Peyer's patch (tissue), 4 donors: ENCODE measurements at regions not wholly inside any gene's neighbourhood (a gene's known extent, or its start where the extent isn't known, plus 50 kb on each side); places are given as distances from the start of the nearest gene placed in this dataset.

Experiments
- DNase-seq, 3 donors: peaks; one replicate each; pipeline ENCODE4 v3.0.0-alpha.2; 2017 to 2019
- H3K27ac ChIP-seq, 4 donors: fragments of 200-600 bp; sonication (generic); one replicate each; pipeline ENCODE4 v1.5.1; 2016 to 2019
- H3K27me3 ChIP-seq, 2 donors: fragments of 200-600 bp; sonication (generic); one replicate each; pipeline ENCODE4 v1.5.1; 2019
- H3K36me3 ChIP-seq, 3 donors: fragments of 200-600 bp; sonication (generic); one replicate each; pipeline ENCODE4 v1.5.1; 2016 to 2019
- H3K4me1 ChIP-seq, 4 donors: fragments of 200-600 bp; sonication (generic); one replicate each; pipeline ENCODE4 v1.5.1; 2016 to 2019
- H3K4me3 ChIP-seq, 4 donors: fragments of 200-600 bp; sonication (generic); 1 replicate in 3 of 4; 2 replicates in 1 of 4; pipeline ENCODE4 v1.5.1; 2016 to 2019; ENCODE audit warnings: mild to moderate bottlenecking in 1 of 4
- H3K9me3 ChIP-seq, 4 donors: fragments of 200-600 bp; sonication (generic); one replicate each; pipeline ENCODE4 v1.5.1; 2016 to 2019; ENCODE audit warnings: mild to moderate bottlenecking in 1 of 4
- POLR2A ChIP-seq, 2 donors: fragments of 450-650 bp; IDR thresholded peaks; one replicate each; pipeline ENCODE4 v1.5.1; 2017; ENCODE audit warnings: antibody characterized with exemption in 2 of 2, mild to moderate bottlenecking in 2 of 2, moderate library complexity in 2 of 2
- TF ChIP-seq, protein P1 (sequence below), 6 experiments: fragments of 450-650 bp in 4 of 6; fragments of 200-600 bp in 2 of 6; sonication (generic) in 1 of 6; IDR thresholded peaks; one replicate each; pipeline ENCODE4 v1.5.1; 2017 to 2019; ENCODE audit warnings: antibody characterized with exemption in 6 of 6, mild to moderate bottlenecking in 3 of 6, moderate library complexity in 1 of 6

DNA sequence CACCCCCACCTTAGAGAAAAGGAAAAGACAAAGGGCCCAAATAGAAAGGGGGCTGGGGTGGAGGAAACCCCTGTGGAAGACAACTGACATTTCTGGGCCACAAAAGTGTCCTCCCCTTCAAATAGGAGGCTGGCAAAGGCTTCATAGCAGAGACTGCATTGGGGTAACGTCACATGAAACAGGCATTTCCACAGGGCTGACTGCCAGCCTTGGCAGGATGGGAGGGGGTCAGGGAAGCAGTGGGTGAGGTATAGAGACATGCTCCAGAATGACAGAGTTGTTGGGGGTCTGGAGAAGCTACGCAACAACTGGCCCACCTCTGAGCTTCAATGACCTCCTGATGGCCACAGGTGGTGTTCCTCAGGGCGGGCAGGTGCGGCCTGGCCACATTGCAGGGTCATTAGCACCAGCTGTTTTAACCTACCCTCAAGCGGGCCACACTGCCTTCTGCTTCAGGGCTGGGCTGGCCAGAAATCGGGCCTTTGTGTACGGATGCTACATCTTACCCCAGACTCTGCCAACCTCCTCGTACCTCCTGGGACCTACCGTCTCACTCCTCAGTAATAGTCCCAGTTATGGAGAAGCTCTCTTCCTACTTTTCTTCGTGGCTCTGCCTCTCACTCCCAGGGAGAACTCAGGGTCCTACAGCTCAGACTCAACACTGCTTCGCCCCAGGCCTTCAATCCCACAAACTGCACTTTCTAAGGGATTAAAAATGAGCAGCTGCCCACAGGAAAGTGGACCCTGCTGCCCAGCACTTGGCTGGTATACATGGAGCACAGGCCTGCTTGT is 160.0 kb upstream of the NCAM1 start:
- H3K27ac ChIP-seq = no peak overlapping the region

DNA sequence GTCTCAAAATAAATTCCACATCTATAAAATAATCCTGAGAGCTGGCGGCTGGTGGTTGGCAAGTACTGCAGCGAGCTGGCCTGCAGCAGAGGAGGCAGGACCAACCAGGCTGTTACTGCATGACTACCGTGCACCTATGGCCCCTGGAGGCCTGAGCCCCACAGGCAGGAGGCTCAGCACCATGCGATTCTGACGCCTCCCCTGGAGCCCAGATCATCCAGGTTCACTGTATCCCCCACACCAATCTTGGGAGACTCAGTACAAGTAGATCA is 159.5 kb upstream of the NCAM1 start:
- H3K27ac ChIP-seq = no peak overlapping the region
- no peak overlapping the region for H3K4me3 ChIP-seq
- TF ChIP-seq, protein P1, sequence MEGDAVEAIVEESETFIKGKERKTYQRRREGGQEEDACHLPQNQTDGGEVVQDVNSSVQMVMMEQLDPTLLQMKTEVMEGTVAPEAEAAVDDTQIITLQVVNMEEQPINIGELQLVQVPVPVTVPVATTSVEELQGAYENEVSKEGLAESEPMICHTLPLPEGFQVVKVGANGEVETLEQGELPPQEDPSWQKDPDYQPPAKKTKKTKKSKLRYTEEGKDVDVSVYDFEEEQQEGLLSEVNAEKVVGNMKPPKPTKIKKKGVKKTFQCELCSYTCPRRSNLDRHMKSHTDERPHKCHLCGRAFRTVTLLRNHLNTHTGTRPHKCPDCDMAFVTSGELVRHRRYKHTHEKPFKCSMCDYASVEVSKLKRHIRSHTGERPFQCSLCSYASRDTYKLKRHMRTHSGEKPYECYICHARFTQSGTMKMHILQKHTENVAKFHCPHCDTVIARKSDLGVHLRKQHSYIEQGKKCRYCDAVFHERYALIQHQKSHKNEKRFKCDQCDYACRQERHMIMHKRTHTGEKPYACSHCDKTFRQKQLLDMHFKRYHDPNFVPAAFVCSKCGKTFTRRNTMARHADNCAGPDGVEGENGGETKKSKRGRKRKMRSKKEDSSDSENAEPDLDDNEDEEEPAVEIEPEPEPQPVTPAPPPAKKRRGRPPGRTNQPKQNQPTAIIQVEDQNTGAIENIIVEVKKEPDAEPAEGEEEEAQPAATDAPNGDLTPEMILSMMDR (IDR thresholded peaks at IDR 0.05) = no peak
- TF ChIP-seq POLR2A (IDR thresholded peaks at IDR 0.05) = no peak
- no peaks in the 10 kb centered on the region for H3K27me3 ChIP-seq
- no peak for DNase-seq
- no peaks in the 10 kb centered on the region for H3K9me3 ChIP-seq
- H3K4me1 ChIP-seq = no peaks in the 10 kb centered on the region
- H3K36me3 ChIP-seq = no peaks in the 10 kb centered on the region

More for the DNA sequence above, 160.0 kb upstream of the NCAM1 start:
- no peak for DNase-seq
- TF ChIP-seq, protein P1 (IDR thresholded peaks at IDR 0.05) = no peak
- TF ChIP-seq POLR2A (IDR thresholded peaks at IDR 0.05) = no peak
- no peaks in the 10 kb centered on the region for H3K4me1 ChIP-seq
- H3K4me3 ChIP-seq = no peak overlapping the region
- no peaks in the 10 kb centered on the region for H3K9me3 ChIP-seq
- H3K27me3 ChIP-seq = no peaks in the 10 kb centered on the region
- H3K36me3 ChIP-seq = no peaks in the 10 kb centered on the region

DNA sequence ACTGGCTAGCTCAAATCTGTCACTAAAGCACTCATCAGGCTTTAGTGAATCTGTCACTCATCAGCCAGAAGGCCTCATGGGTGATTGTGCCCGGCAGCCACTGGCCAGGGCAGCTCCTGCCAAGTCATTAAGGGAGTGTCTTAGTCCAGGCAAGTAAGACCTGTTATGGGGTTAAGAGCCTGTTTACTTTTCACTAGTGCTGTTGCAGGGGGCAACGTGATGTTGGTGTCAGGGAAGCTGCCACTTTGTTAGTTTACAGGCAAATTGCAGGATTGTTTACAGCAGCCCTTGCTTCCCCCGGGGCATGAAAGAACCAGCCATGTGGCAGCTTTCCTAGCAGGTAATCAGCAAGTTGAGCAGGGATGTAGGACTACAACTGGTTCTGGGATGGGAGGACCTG is 155.6 kb upstream of the NCAM1 start:
- Histone ChIP-seq H3K27me3 (no peaks in the 10 kb centered on the region), H3K4me3 (no peak overlapping the region), H3K4me1 (no peaks in the 10 kb centered on the region), H3K36me3 (no peaks in the 10 kb centered on the region), H3K27ac (no peak overlapping the region), H3K9me3 (peaks cover 0 to 3% (median 0%) of the 10 kb centered on the region in 4 donors)
- DNase-seq = no peak
- TF ChIP-seq POLR2A (IDR thresholded peaks at IDR 0.05) = no peak

DNA sequence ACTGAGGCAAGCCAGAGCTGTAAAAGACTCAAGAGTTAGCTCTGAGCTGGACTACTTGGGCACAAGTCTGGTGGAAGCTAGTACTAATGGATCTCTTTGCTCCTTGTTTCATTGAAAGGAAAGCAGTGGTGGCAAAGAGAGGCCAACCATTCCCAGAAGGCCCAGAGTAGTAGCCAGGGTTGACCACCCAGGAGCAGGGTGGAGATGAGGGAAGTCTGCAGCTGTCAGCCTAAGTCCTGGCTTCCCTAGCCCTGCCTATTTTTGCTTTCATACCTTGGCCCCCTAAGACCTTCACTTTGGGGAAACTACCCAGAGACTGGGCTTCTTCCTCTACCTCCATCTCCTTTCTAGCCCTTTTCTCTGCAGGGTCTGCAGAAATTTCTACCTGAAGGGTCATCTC is 155.0 kb upstream of the NCAM1 start:
- H3K4me1 ChIP-seq = no peaks in the 10 kb centered on the region
- peaks cover 0 to 3% (median 0%) of the 10 kb centered on the region in 4 donors for H3K9me3 ChIP-seq
- no peak for DNase-seq
- H3K27me3 ChIP-seq = no peaks in the 10 kb centered on the region
- no peak overlapping the region for H3K4me3 ChIP-seq
- H3K27ac ChIP-seq = no peak overlapping the region
- no peaks in the 10 kb centered on the region for H3K36me3 ChIP-seq
- no peak for TF ChIP-seq POLR2A (IDR thresholded peaks at IDR 0.05)
- TF ChIP-seq, protein P1 (IDR thresholded peaks at IDR 0.05) = no peak

DNA sequence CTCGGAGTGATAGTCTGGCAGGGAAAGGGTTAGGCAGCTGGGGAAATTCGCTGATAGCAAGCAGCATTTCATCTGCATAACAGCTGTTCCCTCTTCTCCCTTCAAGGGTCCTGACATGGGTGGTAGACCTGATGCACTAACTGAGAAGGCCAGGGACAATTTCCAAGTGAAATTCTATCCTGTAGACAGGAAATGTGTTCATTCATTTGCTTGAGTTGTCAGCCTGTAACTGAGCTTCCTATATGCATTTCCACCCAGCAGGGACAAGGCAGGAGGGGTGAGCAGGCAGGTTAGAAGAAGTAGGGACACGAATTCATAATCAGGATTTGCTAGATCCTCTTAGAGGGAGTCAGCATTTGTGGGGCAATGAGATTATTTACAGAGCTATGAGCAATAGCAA is 154.3 kb upstream of the NCAM1 start:
- H3K9me3 ChIP-seq = peaks cover 0 to 3% (median 0%) of the 10 kb centered on the region in 4 donors
- no peak for DNase-seq

DNA sequence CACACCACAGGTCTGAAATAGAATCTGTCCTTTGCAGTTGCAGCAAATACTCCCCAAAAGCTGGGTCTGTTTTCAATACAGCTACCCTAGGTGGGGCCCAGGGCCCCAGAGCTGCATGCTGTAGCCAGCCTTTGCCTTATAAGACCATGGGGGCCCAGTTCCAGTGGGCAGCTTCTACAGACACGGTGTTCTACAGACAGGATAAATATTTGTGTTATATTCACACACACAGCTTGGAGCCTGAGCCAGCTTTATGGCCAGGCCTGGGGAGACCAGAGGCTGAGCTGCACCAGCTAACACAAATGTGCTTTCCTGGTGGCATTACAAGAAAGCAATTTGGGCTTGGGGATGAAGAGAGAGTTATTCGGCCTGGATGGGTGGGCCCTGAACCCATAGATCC is 151.8 kb upstream of the NCAM1 start:
- TF ChIP-seq, protein P1 (IDR thresholded peaks at IDR 0.05) = no peak
- TF ChIP-seq POLR2A (IDR thresholded peaks at IDR 0.05) = no peak
- Histone ChIP-seq H3K4me1 (no peaks in the 10 kb centered on the region), H3K4me3 (no peak overlapping the region), H3K27ac (no peak overlapping the region), H3K36me3 (no peaks in the 10 kb centered on the region), H3K27me3 (no peaks in the 10 kb centered on the region), H3K9me3 (peaks cover 0 to 3% (median 0%) of the 10 kb centered on the region in 4 donors)
- DNase-seq = no peak

More for the DNA sequence above, 154.3 kb upstream of the NCAM1 start:
- Histone ChIP-seq H3K27ac (no peak overlapping the region), H3K4me1 (no peaks in the 10 kb centered on the region), H3K27me3 (no peaks in the 10 kb centered on the region), H3K4me3 (no peak overlapping the region), H3K36me3 (no peaks in the 10 kb centered on the region)
- TF ChIP-seq, protein P1 (IDR thresholded peaks at IDR 0.05) = no peak
- TF ChIP-seq POLR2A (IDR thresholded peaks at IDR 0.05) = no peak
